ENCODE measurements at regions not wholly inside any gene's neighbourhood (a gene's known extent, or its start where the extent isn't known, plus 50 kb on each side); places are given as distances from the start of the nearest gene placed in this dataset.

DNA sequence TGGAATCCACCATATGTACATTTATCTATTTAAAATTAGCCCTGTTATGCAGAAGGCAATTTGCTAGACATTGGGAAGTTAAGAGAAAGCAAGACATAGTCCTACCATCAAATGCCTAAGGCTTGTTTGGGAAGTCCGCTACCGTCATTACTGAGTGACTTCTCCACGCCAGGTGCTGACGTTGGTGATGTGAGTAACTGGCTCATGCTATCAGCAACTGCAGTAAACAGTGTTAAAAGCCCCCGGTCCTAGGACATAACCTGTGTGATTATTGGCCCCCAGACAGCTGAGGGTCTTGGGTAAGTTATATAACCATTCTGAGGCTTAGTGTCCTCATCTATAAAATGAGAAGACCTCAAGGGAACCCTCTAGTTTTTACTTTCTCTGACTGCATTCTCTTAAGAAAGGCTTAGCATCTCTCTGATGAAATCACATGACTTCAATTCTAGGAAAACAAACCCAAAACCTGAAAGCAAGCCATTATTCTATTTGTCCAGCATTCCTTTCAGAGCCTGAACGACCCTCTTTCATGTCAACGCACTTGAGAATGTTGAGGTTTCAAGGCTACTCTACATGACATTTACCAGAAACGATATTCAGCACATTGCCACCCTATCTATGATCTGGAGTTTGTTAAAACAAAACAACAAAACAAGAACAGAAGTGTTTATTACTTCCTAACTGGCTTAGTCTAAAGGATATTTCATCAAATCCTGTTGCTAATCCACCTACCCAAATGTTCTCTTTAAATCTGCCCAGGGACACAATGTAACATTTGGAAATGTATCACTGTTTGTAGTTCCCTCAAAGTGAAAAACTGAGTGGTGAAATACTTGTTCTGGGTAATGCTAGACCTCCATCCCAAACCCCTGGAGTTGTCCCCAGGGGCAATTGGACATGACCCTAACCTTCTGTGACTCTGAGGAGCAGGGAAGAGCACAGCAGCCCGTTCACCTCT is 133.8 kb downstream of the BTBD3 start:
- WGBS (ENCODE audit: insufficient coverage, low lambda C conversion rate): no CpG with 5 or more reads among the region's 9 CpGs
- Histone ChIP-seq H3K4me1 (ENCODE audit: control insufficient read depth, insufficient read depth, low read length) (no peaks in the 10 kb centered on the region), H3K36me3 (ENCODE audit: control insufficient read depth, insufficient read depth, low read length) (no peaks in the 10 kb centered on the region), H3K4me3 (ENCODE audit: low read length) (no peak overlapping the region), H3K27ac (ENCODE audit: low read length) (no peak overlapping the region), H3K27me3 (ENCODE audit: control insufficient read depth, insufficient read depth, low read length) (no peaks in the 10 kb centered on the region), H3K9me3 (ENCODE audit: control insufficient read depth, low read depth, low read length) (no peaks in the 10 kb centered on the region)
- no peak for DNase-seq

DNA sequence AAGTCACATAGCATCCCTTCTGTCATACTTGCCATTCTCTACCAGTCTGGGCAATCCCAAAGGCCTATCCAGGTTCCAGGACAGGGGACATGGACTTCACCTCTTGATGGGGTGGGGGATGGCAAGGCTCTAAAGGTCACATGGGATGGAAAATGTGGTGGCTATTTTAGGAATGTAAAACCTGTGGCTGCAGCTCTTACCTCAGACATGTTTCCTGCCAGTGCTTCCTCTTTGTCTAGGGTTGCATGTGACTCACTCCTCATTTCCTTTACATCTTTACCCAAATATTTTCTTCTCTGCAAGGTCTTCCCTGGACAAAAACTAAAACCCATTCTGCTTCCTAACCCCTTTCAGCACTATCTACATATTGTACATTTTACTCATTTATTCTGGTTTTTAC is 135.7 kb downstream of the BTBD3 start:
- no peak for DNase-seq
- no peaks in the 10 kb centered on the region for H3K36me3 ChIP-seq (ENCODE audit: control insufficient read depth, insufficient read depth, low read length)
- no peak overlapping the region for H3K4me3 ChIP-seq (ENCODE audit: low read length)
- no peaks in the 10 kb centered on the region for H3K4me1 ChIP-seq (ENCODE audit: control insufficient read depth, insufficient read depth, low read length)
- H3K27me3 ChIP-seq (ENCODE audit: control insufficient read depth, insufficient read depth, low read length): no peaks in the 10 kb centered on the region
- H3K27ac ChIP-seq (ENCODE audit: low read length): no peak overlapping the region
- H3K9me3 ChIP-seq (ENCODE audit: control insufficient read depth, low read depth, low read length): no peaks in the 10 kb centered on the region

DNA sequence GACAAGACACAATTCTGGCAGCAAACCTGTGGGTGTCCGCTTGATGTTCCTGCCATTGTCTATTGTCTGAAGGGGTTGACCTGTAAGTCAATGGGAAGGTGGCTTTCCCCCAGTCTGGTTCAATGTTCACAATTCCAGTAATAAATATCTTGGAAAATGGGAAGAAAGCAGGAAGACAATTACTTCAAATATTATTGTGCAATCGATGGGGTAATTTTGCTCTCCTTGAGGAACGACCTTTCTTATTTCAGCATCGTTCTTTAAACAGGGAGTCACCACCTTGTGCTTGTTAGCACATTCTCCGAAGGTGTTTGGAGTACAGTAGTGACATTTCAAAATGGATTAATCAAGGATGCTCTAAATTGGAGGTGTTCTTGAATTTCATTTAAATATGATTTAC is 136.9 kb downstream of the BTBD3 start:
- no peaks in the 10 kb centered on the region for H3K9me3 ChIP-seq (ENCODE audit: control insufficient read depth, low read depth, low read length)
- H3K4me3 ChIP-seq (ENCODE audit: low read length): no peak overlapping the region
- WGBS (ENCODE audit: insufficient coverage, low lambda C conversion rate): 100% methylated on average over 3 of the region's 5 CpGs
- DNase-seq: no peak
- no peaks in the 10 kb centered on the region for H3K36me3 ChIP-seq (ENCODE audit: control insufficient read depth, insufficient read depth, low read length)
- H3K4me1 ChIP-seq (ENCODE audit: control insufficient read depth, insufficient read depth, low read length): no peaks in the 10 kb centered on the region
- H3K27ac ChIP-seq (ENCODE audit: low read length): no peak overlapping the region
- H3K27me3 ChIP-seq (ENCODE audit: control insufficient read depth, insufficient read depth, low read length): no peaks in the 10 kb centered on the region

DNA sequence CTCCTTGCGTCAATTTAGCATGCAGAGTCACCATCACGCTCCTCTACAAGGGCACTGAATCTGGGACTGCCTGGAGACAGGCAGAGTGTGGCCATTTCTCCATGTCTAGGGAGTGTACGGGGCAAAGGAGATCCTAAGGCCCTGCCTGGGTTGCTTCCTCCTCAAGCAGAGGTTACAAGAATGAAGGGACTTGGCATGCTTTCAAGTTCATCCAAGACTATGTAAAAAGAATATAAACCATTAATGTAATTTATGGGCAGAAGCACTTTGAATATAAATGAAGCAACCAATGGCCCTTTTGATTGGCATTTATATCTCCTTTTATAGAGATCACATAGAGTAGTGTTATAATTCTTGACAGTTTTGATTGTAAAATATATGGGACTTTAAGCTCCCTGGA is 137.5 kb downstream of the BTBD3 start:
- no peaks in the 10 kb centered on the region for H3K4me1 ChIP-seq (ENCODE audit: control insufficient read depth, insufficient read depth, low read length)
- H3K36me3 ChIP-seq (ENCODE audit: control insufficient read depth, insufficient read depth, low read length): no peaks in the 10 kb centered on the region
- no peaks in the 10 kb centered on the region for H3K27me3 ChIP-seq (ENCODE audit: control insufficient read depth, insufficient read depth, low read length)
- no peak for DNase-seq
- no peaks in the 10 kb centered on the region for H3K9me3 ChIP-seq (ENCODE audit: control insufficient read depth, low read depth, low read length)
- H3K4me3 ChIP-seq (ENCODE audit: low read length): no peak overlapping the region
- no peak overlapping the region for H3K27ac ChIP-seq (ENCODE audit: low read length)
- WGBS (ENCODE audit: insufficient coverage, low lambda C conversion rate): no CpG with 5 or more reads among the region's 3 CpGs

DNA sequence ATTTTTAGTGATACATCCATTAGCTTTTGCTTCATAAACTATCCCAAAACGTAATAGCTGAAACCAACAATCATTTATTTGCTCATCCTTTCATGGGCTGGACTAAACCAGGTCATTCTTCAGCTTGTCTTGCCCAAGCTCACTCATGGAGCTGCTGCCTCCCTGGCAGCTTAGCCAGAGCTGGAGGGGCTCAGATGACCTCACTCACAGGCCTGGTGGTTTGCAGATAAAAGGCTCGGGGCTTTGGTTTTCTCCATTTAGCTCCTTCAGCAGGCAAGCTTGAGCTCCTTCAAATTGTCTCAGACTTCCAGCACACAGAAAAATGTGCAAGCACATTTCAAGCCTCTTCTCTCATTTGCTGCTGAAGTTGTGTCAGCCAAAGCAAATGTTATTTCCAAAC is 139.1 kb downstream of the BTBD3 start:
- DNase-seq: no peak
- Histone ChIP-seq H3K27me3 (ENCODE audit: control insufficient read depth, insufficient read depth, low read length) (no peaks in the 10 kb centered on the region), H3K36me3 (ENCODE audit: control insufficient read depth, insufficient read depth, low read length) (no peaks in the 10 kb centered on the region), H3K4me1 (ENCODE audit: control insufficient read depth, insufficient read depth, low read length) (no peaks in the 10 kb centered on the region), H3K4me3 (ENCODE audit: low read length) (no peak overlapping the region), H3K27ac (ENCODE audit: low read length) (no peak overlapping the region), H3K9me3 (ENCODE audit: control insufficient read depth, low read depth, low read length) (no peaks in the 10 kb centered on the region)
- 43% methylated on average over 1 of the region's 2 CpGs for WGBS (ENCODE audit: insufficient coverage, low lambda C conversion rate)

DNA sequence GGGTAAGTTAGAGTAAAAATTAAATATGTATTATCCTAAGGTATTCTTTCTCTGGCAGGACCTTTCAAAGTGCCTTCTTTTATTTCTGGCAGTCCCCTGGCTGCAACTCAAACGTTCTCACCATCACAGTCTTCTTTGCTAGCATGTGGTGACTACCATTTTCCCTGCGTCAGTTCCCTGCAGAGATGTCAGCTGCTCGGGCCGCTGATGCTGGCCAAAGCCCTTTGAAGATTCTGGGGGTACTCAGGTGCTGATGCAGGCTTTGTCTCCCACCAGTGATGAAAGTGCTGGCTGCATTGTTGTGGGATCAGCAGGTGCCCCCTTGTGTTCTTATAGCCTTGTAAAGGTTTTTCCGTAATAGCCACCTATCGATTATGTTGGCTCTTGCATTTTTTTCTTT is 140.1 kb downstream of the BTBD3 start:
- H3K36me3 ChIP-seq (ENCODE audit: control insufficient read depth, insufficient read depth, low read length): no peaks in the 10 kb centered on the region
- H3K4me3 ChIP-seq (ENCODE audit: low read length): no peak overlapping the region
- no CpG with 5 or more reads among the region's 6 CpGs for WGBS (ENCODE audit: insufficient coverage, low lambda C conversion rate)
- H3K27me3 ChIP-seq (ENCODE audit: control insufficient read depth, insufficient read depth, low read length): no peaks in the 10 kb centered on the region
- DNase-seq: no peak
- H3K9me3 ChIP-seq (ENCODE audit: control insufficient read depth, low read depth, low read length): no peaks in the 10 kb centered on the region
- no peaks in the 10 kb centered on the region for H3K4me1 ChIP-seq (ENCODE audit: control insufficient read depth, insufficient read depth, low read length)
- no peak overlapping the region for H3K27ac ChIP-seq (ENCODE audit: low read length)

DNA sequence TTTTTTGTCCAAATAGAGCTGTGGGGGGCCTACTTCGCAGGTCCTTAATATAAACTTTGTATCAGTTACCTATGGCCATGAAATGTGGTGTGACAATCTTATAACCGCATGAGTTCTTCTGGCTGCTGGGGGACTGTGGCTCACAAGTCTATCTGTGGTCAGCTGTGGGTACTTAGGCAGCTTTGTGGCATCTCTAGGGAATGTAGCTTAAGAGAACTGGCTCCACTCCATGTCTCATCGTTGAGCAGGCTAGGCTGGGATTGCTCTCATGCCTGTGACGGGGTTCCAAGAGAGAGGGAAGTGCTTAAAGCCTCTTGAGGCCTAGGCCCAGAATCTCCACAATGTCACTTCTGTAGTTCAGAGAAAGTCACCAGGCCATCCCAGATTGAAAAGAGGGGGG is 140.5 kb downstream of the BTBD3 start:
- Histone ChIP-seq H3K27me3 (ENCODE audit: control insufficient read depth, insufficient read depth, low read length) (no peaks in the 10 kb centered on the region), H3K4me1 (ENCODE audit: control insufficient read depth, insufficient read depth, low read length) (no peaks in the 10 kb centered on the region), H3K9me3 (ENCODE audit: control insufficient read depth, low read depth, low read length) (no peaks in the 10 kb centered on the region), H3K27ac (ENCODE audit: low read length) (no peak overlapping the region), H3K36me3 (ENCODE audit: control insufficient read depth, insufficient read depth, low read length) (no peaks in the 10 kb centered on the region), H3K4me3 (ENCODE audit: low read length) (no peak overlapping the region)
- DNase-seq: no peak
- WGBS (ENCODE audit: insufficient coverage, low lambda C conversion rate): no CpG with 5 or more reads among the region's 4 CpGs

DNA sequence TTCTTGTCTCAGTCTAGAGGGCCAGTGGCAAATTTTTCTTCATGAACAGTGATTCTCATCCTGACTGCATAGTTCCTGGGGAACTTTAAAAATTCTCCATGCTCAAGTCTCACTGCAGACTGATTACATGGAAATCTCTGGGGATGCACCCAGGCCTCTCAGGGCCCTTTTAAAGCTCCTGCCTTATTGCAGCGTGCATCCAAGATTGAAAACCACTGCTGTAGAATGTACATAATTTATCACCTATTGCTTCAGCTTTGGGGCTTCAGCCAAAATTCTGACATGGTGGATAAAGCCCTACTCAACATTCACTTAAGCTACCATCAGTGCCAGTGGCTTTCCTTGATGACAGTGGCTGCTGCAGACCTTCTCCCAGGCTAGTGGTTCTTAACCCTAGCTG is 143.8 kb downstream of the BTBD3 start:
- H3K27me3 ChIP-seq (ENCODE audit: control insufficient read depth, insufficient read depth, low read length): no peaks in the 10 kb centered on the region
- WGBS (ENCODE audit: insufficient coverage, low lambda C conversion rate): 80% methylated on average over 1 of the region's 1 CpG
- H3K9me3 ChIP-seq (ENCODE audit: control insufficient read depth, low read depth, low read length): peaks cover 5% of the 10 kb centered on the region
- H3K4me3 ChIP-seq (ENCODE audit: low read length): no peak overlapping the region
- H3K36me3 ChIP-seq (ENCODE audit: control insufficient read depth, insufficient read depth, low read length): no peaks in the 10 kb centered on the region
- no peaks in the 10 kb centered on the region for H3K4me1 ChIP-seq (ENCODE audit: control insufficient read depth, insufficient read depth, low read length)
- no peak overlapping the region for H3K27ac ChIP-seq (ENCODE audit: low read length)
- DNase-seq: no peak

DNA sequence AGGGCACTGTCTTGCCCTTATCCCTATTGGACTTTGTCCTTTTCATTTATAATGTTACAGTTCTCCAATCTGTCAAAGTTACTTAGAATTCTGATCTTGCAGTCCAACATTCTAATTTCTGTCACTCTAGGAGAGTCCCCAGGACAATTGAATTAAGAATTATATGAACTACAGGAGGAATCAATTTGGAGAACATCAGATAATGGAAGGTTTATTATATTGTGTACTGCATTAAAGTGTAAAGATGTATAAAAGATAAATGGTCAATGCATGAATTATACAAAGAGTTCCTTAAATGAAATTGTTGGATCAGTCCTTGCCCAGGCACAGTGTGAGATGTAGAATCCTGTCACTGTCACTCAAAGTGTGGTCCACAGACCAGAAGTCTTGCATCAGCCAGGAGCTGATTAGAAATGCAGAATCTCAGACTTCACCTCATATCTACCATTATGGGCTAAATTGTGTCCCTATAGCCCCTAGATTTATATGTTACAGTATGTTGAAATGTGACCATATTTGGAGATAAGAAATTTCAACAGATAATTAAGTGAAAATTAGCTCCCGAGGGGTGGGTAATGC is 145.5 kb downstream of the BTBD3 start:
- Histone ChIP-seq H3K27ac (ENCODE audit: low read length) (no peak overlapping the region), H3K9me3 (ENCODE audit: control insufficient read depth, low read depth, low read length) (peaks cover 5% of the 10 kb centered on the region), H3K4me1 (ENCODE audit: control insufficient read depth, insufficient read depth, low read length) (no peaks in the 10 kb centered on the region), H3K4me3 (ENCODE audit: low read length) (no peak overlapping the region), H3K36me3 (ENCODE audit: control insufficient read depth, insufficient read depth, low read length) (no peaks in the 10 kb centered on the region), H3K27me3 (ENCODE audit: control insufficient read depth, insufficient read depth, low read length) (no peaks in the 10 kb centered on the region)
- no CpG with 5 or more reads among the region's 1 CpG for WGBS (ENCODE audit: insufficient coverage, low lambda C conversion rate)
- DNase-seq: no peak

DNA sequence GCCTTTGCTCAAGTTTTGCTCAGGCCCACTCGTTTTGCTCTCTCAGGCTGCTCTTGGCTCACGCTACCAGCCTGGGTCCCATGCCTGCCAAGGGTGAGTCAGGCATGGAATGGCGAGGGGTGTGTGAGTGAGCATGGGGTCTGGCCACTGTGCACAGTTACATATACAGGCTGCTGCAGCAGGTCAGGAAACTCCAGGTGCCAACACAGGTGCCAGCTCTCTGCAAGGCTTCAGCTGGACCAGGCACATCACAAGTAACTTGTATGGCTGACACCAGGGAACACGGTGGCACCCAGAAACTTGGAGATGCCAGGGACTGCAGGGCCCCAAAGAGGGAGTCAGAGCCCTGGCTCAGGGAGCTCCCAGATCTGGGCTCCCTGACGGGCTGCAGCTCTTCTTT is 146.8 kb downstream of the BTBD3 start:
- Histone ChIP-seq H3K36me3 (ENCODE audit: control insufficient read depth, insufficient read depth, low read length) (no peaks in the 10 kb centered on the region), H3K4me1 (ENCODE audit: control insufficient read depth, insufficient read depth, low read length) (no peaks in the 10 kb centered on the region), H3K9me3 (ENCODE audit: control insufficient read depth, low read depth, low read length) (peaks cover 5% of the 10 kb centered on the region), H3K4me3 (ENCODE audit: low read length) (no peak overlapping the region), H3K27ac (ENCODE audit: low read length) (no peak overlapping the region), H3K27me3 (ENCODE audit: control insufficient read depth, insufficient read depth, low read length) (no peaks in the 10 kb centered on the region)
- no CpG with 5 or more reads among the region's 5 CpGs for WGBS (ENCODE audit: insufficient coverage, low lambda C conversion rate)
- DNase-seq: no peak

DNA sequence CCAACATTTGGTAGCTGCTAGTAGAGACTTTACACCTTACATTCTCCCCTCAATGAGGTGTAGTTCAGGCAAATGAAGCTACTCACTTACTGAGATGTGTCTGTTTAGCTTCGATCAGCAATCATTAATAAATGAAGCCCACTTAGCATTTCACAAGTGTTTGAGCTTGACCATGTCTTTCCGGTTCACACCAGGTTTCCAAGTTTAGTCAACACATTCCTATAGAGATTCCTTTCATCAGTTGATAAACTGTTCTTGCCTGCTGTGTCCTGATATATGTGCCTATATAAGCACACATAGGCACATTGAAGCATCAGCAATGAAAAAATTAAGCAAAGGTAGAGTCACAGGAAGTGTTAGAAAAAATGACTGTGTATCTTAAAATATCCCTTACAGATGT is 150.0 kb downstream of the BTBD3 start:
- no CpG with 5 or more reads among the region's 2 CpGs for WGBS (ENCODE audit: insufficient coverage, low lambda C conversion rate)
- no peak overlapping the region for H3K27ac ChIP-seq (ENCODE audit: low read length)

More for the DNA sequence above, 150.0 kb downstream of the BTBD3 start:
- H3K27me3 ChIP-seq (ENCODE audit: control insufficient read depth, insufficient read depth, low read length): no peaks in the 10 kb centered on the region
- no peak for DNase-seq
- H3K4me3 ChIP-seq (ENCODE audit: low read length): no peak overlapping the region
- no peaks in the 10 kb centered on the region for H3K4me1 ChIP-seq (ENCODE audit: control insufficient read depth, insufficient read depth, low read length)
- no peaks in the 10 kb centered on the region for H3K36me3 ChIP-seq (ENCODE audit: control insufficient read depth, insufficient read depth, low read length)
- H3K9me3 ChIP-seq (ENCODE audit: control insufficient read depth, low read depth, low read length): peaks cover 5% of the 10 kb centered on the region

Measured in large intestine (tissue), 3 donors.